GM12892 (cell line): ENCODE measurements at regions not wholly inside any gene's neighbourhood (a gene's known extent, or its start where the extent isn't known, plus 50 kb on each side); places are given as distances from the start of the nearest gene placed in this dataset.

Source experiments
- DNase-seq: peaks from one replicate; pipeline ENCODE4 v3.0.0; 2011; ENCODE audit not compliant: insufficient read length
- FAIRE-seq: peaks from 2 replicates; lab custom pipeline; 2011; peaks lifted over from hg19 to GRCh38; lab: Jason Lieb, UNC
- POLR2A ChIP-seq: IDR thresholded peaks from 2 replicates; pipeline ENCODE4 v1.6.1; 2011; ENCODE audit warnings: low read depth, low read length, control low read depth
- POLR2AphosphoS5 ChIP-seq: IDR thresholded peaks from 2 replicates; pipeline ENCODE4 v1.6.1; 2011; ENCODE audit warnings: low read depth, low read length, control low read depth
- TAF1 ChIP-seq: IDR thresholded peaks from 2 replicates; pipeline ENCODE4 v1.6.1; 2011; ENCODE audit warnings: low read depth, mild to moderate bottlenecking, control low read depth, low read length, borderline replicate concordance

GRCh38 chr6:79431537-79431933, 105.7 kb downstream of the LCA5 start:
- DNase-seq (no peak), FAIRE-seq (no peak)
- TF ChIP-seq POLR2A: no peak

- no peak for DNase-seq
- TF ChIP-seq TAF1 (no peak), POLR2AphosphoS5 (no peak), POLR2A (no peak)
Observed at GRCh38 chr6:79430913-79431536, 106.2 kb downstream of the LCA5 start.

GRCh38 chr6:79427721-79428120, 109.5 kb downstream of the LCA5 start:
- TF ChIP-seq POLR2A (no peak), POLR2AphosphoS5 (no peak), TAF1 (no peak)
- FAIRE-seq (no peak), DNase-seq (no peak)

More at GRCh38 chr6:79430913-79431536, 106.2 kb downstream of the LCA5 start:
- peak; percentile 21 for FAIRE-seq

GRCh38 chr6:79426625-79427278, 110.5 kb downstream of the LCA5 start:
- DNase-seq: no peak
- FAIRE-seq: no peak
- TF ChIP-seq POLR2A (no peak), POLR2AphosphoS5 (no peak)

- DNase-seq (no peak), FAIRE-seq (no peak)
- TF ChIP-seq TAF1 (no peak), POLR2A (no peak), POLR2AphosphoS5 (no peak)
Observed at GRCh38 chr6:79425589-79426311, 111.5 kb downstream of the LCA5 start.

GRCh38 chr6:79423216-79423615, 114.0 kb downstream of the LCA5 start:
- FAIRE-seq: no peak
- DNase-seq: no peak
- no peak for TF ChIP-seq POLR2AphosphoS5
- TF ChIP-seq TAF1: no peak
- TF ChIP-seq POLR2A: no peak

- no peak for DNase-seq
Observed at GRCh38 chr6:79422666-79423065, 114.6 kb downstream of the LCA5 start.

GRCh38 chr6:79421707-79422484, 115.3 kb downstream of the LCA5 start:
- FAIRE-seq (no peak), DNase-seq (no peak)
- TF ChIP-seq TAF1 (no peak), POLR2A (no peak), POLR2AphosphoS5 (no peak)

More at GRCh38 chr6:79422666-79423065, 114.6 kb downstream of the LCA5 start:
- FAIRE-seq: no peak
- TF ChIP-seq POLR2AphosphoS5: no peak
- TF ChIP-seq POLR2A: no peak
- TF ChIP-seq TAF1: no peak

- DNase-seq: no peak
- TF ChIP-seq POLR2A (no peak), POLR2AphosphoS5 (no peak), TAF1 (no peak)
- FAIRE-seq: no peak
Observed at GRCh38 chr6:79421001-79421411, 116.2 kb downstream of the LCA5 start.

- TF ChIP-seq TAF1 (no peak), POLR2AphosphoS5 (no peak)
- FAIRE-seq (no peak), DNase-seq (no peak)
Observed at GRCh38 chr6:79420054-79420453, 117.2 kb downstream of the LCA5 start.

- DNase-seq: no peak
- TF ChIP-seq TAF1: no peak
- TF ChIP-seq POLR2A: no peak
- no peak for TF ChIP-seq POLR2AphosphoS5
- FAIRE-seq: no peak
Observed at GRCh38 chr6:79416931-79417330, 120.3 kb downstream of the LCA5 start.

- no peak for DNase-seq
- no peak for FAIRE-seq
- TF ChIP-seq TAF1 (no peak), POLR2A (no peak), POLR2AphosphoS5 (no peak)
Observed at GRCh38 chr6:79413562-79414002, 123.6 kb downstream of the LCA5 start.
